Tibial nerve (tissue), 4 donors: ENCODE measurements at regions not wholly inside any gene's neighbourhood (a gene's known extent, or its start where the extent isn't known, plus 50 kb on each side); places are given as distances from the start of the nearest gene placed in this dataset.

Experiments
- DNase-seq, 2 donors: peaks; one replicate each; pipeline ENCODE4 v3.0.0-alpha.2; 2019; ENCODE audit warnings: low spot score in 2 of 2
- H3K27ac ChIP-seq, 4 donors: fragments of 200-600 bp; sonication (generic) in 3 of 4; one replicate each; pipeline ENCODE4 v1.5.1; 2017 to 2019; ENCODE audit warnings: mild to moderate bottlenecking in 1 of 4
- H3K27me3 ChIP-seq, 2 donors: fragments of 200-600 bp; sonication (generic) in 1 of 2; one replicate each; pipeline versions ENCODE4 v1.5.1 to v1.6.0; 2017 to 2019
- H3K36me3 ChIP-seq, 3 donors: fragments of 200-600 bp; sonication (generic); one replicate each; pipeline ENCODE4 v1.5.1; 2018 to 2019
- H3K4me1 ChIP-seq, 4 donors: fragments of 200-600 bp; sonication (generic) in 3 of 4; one replicate each; pipeline ENCODE4 v1.5.1; 2017 to 2019
- H3K4me3 ChIP-seq, 4 donors: fragments of 200-600 bp; sonication (generic) in 3 of 4; one replicate each; pipeline ENCODE4 v1.5.1; 2017 to 2019; ENCODE audit warnings: mild to moderate bottlenecking in 1 of 4, moderate library complexity in 1 of 4
- H3K9me3 ChIP-seq, 4 donors: fragments of 200-600 bp; sonication (generic) in 3 of 4; one replicate each; pipeline ENCODE4 v1.5.1; 2017 to 2019
- EP300 ChIP-seq, 2 donors: sonication (generic); formaldehyde crosslinking; IDR thresholded peaks; one replicate each; pipeline ENCODE4 v1.6.1; 2017; ENCODE audit warnings: antibody characterized with exemption in 2 of 2, mild to moderate bottlenecking in 1 of 2
- POLR2A ChIP-seq, 2 donors: fragments of 450-650 bp; IDR thresholded peaks; one replicate each; pipeline ENCODE4 v1.6.1; 2017; ENCODE audit warnings: antibody characterized with exemption in 2 of 2, mild to moderate bottlenecking in 2 of 2, moderate library complexity in 2 of 2
- WGBS, 2 donors: methylation state at CpG; one replicate each; pipeline ENCODE4 v1.1.5; 2018; 5-methylcytosine and 5-hydroxymethylcytosine counted together
- TF ChIP-seq, protein P1 (sequence below), 5 experiments: fragments of 200-600 bp in 3 of 5; fragments of 450-650 bp in 2 of 5; sonication (generic) in 3 of 5; IDR thresholded peaks; one replicate each; pipeline ENCODE4 v1.5.1; 2016 to 2019; ENCODE audit warnings: antibody characterized with exemption in 5 of 5, mild to moderate bottlenecking in 3 of 5, moderate library complexity in 2 of 5

DNA sequence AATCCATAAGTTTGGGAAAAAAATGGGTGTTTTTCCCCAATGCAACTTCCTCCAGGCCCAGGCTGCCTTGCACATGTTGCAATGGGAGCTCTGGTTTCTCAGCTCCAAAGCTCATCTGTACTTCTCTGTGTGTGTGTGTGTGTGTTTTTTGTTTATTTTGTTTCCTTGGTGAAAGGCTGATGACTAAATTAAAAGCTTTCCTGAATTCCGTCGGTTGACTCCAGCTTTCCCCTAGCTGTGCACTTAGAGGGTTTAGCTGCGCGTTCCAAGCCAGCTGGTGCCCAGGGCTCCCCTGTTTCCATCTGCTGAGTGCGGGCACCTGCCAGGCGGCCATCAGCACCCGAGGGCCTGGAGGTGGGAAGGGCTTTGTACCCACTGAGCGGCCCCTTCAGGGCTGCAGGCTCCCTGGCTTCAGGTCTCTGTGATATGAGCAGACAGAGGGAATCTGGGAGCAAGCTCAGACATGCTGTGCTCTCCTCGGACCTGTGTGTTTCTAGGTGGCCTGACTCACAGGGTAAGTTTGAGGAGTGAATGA is 129.1 kb upstream of the SOX1 start:
- no peak for DNase-seq
- WGBS, 2 donors: 69 to 78% methylated on average over 9 of the region's 9 CpGs
- TF ChIP-seq, protein P1, sequence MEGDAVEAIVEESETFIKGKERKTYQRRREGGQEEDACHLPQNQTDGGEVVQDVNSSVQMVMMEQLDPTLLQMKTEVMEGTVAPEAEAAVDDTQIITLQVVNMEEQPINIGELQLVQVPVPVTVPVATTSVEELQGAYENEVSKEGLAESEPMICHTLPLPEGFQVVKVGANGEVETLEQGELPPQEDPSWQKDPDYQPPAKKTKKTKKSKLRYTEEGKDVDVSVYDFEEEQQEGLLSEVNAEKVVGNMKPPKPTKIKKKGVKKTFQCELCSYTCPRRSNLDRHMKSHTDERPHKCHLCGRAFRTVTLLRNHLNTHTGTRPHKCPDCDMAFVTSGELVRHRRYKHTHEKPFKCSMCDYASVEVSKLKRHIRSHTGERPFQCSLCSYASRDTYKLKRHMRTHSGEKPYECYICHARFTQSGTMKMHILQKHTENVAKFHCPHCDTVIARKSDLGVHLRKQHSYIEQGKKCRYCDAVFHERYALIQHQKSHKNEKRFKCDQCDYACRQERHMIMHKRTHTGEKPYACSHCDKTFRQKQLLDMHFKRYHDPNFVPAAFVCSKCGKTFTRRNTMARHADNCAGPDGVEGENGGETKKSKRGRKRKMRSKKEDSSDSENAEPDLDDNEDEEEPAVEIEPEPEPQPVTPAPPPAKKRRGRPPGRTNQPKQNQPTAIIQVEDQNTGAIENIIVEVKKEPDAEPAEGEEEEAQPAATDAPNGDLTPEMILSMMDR (IDR thresholded peaks at IDR 0.05): no peak
- no peak for TF ChIP-seq POLR2A (IDR thresholded peaks at IDR 0.05)
- Histone ChIP-seq H3K4me1 (no peaks in the 10 kb centered on the region), H3K9me3 (peaks cover 0 to 8% (median 3%) of the 10 kb centered on the region in 4 donors), H3K36me3 (no peaks in the 10 kb centered on the region), H3K27me3 (no peaks in the 10 kb centered on the region), H3K27ac (no peak overlapping the region), H3K4me3 (no peak overlapping the region)

DNA sequence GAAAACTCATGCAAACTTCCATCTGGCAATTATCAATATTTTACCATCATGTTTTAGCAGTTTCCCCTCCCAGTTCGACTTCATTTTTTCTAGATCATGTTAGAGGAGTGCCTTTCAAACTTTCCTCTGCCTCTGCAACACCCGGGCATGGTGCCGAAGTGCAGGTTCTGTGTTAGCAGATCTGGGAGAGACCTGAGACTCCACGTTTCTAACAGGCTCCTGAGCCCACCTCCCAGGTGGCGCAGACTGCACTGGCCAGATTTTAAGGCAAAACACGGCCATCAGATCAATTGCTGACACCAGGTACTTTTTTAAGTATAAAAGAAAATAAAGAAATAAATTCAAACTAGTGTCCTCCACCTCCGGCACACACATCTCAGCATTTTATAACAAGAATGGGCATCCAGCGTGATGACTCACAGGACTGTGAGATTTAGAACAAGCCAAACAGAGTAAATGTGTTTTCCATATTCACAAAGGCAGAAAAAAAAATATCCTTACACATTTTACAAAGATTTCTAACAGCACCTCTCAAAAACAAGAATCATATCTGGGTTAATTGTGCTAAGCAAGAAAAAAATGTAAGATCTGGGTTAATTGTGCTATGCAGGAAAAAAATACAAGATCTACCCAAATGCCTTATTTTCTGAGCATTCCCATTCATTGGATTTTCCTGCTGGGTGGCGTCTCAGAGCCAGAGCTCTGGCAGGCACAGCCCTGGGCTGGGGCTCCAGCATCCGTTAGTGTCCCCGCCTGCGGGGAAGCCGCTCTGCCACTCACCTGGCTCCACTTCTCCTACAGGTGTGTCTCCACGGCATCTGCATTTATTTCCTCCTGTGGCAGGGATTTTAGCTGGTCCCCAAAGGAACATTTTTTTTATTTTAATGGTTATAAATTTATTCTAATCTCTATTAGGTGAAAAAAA is 127.9 kb upstream of the SOX1 start:
- no peak for DNase-seq
- WGBS, 2 donors: 72 to 77% methylated on average over 14 of the region's 14 CpGs
- TF ChIP-seq EP300 (IDR thresholded peaks at IDR 0.05): no peak
- no peak for TF ChIP-seq POLR2A (IDR thresholded peaks at IDR 0.05)
- TF ChIP-seq, protein P1 (IDR thresholded peaks at IDR 0.05): no peak
- Histone ChIP-seq H3K4me1 (no peaks in the 10 kb centered on the region), H3K27me3 (no peaks in the 10 kb centered on the region), H3K4me3 (no peak overlapping the region), H3K9me3 (no peaks in the 10 kb centered on the region), H3K27ac (no peak overlapping the region), H3K36me3 (no peaks in the 10 kb centered on the region)

DNA sequence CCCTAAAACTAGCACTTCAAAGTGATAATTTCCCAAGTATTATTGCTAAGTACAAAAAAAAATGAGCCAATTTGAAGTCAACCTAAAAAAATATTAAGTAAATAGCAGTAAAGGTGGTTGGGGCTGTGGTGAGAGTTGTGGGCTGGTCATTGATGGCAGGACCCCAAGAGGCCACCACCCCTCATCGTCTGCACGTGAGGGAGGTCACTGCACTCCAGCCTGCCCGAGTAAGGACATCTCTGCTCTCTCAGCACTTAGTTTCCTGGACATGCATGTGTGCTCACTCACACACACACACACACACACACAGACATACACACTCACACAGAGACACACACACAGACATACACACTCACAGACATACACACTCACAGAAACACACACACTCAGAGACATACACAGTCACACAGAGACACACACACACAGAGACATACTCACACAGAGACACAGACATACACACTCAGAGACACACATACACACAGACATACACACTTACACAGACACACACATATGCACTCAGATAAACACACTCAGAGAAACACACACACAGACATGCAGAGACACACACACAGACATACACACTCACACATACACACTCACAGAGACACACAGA is 127.2 kb upstream of the SOX1 start:
- no peaks in the 10 kb centered on the region for H3K4me1 ChIP-seq
- H3K36me3 ChIP-seq: no peaks in the 10 kb centered on the region
- TF ChIP-seq EP300 (IDR thresholded peaks at IDR 0.05) (no peak), POLR2A (IDR thresholded peaks at IDR 0.05) (no peak)
- TF ChIP-seq, protein P1 (IDR thresholded peaks at IDR 0.05): no peak
- WGBS, 2 donors: 58 to 61% methylated on average over 3 of the region's 3 CpGs
- DNase-seq: no peak
- no peaks in the 10 kb centered on the region for H3K9me3 ChIP-seq
- no peaks in the 10 kb centered on the region for H3K27me3 ChIP-seq
- H3K4me3 ChIP-seq: no peak overlapping the region
- no peak overlapping the region for H3K27ac ChIP-seq

DNA sequence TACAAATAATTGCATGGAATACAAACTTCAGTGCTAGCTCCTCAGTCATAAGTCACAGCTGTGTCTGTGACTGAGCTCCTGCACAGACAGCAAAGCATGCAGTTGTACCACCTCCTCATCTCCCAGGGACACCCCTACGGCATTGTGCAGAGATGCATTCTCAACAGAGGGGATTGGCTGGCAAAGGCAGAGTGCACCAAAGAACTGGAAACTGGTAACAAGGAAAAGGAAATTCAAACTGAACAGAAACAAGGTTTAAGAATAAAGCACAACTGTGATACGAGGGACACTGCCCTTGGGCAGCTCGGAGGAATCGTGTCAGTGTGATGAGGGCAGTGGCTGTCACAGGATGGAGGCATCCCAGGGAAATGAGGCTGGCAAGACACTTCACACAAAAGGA is 126.1 kb upstream of the SOX1 start:
- Histone ChIP-seq H3K36me3 (no peaks in the 10 kb centered on the region), H3K27ac (no peak overlapping the region), H3K4me1 (no peaks in the 10 kb centered on the region), H3K4me3 (no peak overlapping the region), H3K9me3 (no peaks in the 10 kb centered on the region), H3K27me3 (no peaks in the 10 kb centered on the region)
- WGBS, 2 donors: 42 to 55% methylated on average over 4 of the region's 4 CpGs
- no peak for DNase-seq
- TF ChIP-seq POLR2A (IDR thresholded peaks at IDR 0.05) (no peak), EP300 (IDR thresholded peaks at IDR 0.05) (no peak)
- TF ChIP-seq, protein P1 (IDR thresholded peaks at IDR 0.05): no peak
